CD4-positive, alpha-beta T cell (primary cell): ENCODE measurements at regions not wholly inside any gene's neighbourhood (a gene's known extent, or its start where the extent isn't known, plus 50 kb on each side); places are given as distances from the start of the nearest gene placed in this dataset.

Experiments
- ATAC-seq: fragments of 200-7000 bp; cut with Tn5 transposase; one replicate; pipeline ENCODE4 v1.10.0; 2022; ENCODE audit warnings: mild to moderate bottlenecking; ENCODE audit not compliant: poor library complexity
- CTCF ChIA-PET: fragments of 350-600 bp; sonication (Branson Sonifier 250); formaldehyde crosslinking; loops from one replicate; lab custom pipeline; 2021; ENCODE audit warnings: antibody characterized with exemption, inconsistent platforms; lab: Charles Lee
- POLR2A ChIA-PET: fragments of 350-600 bp; sonication (Branson Sonifier 250); formaldehyde crosslinking; loops from one replicate; lab custom pipeline; 2021; ENCODE audit warnings: antibody characterized with exemption, inconsistent platforms; lab: Charles Lee
- DNase-seq, 14 experiments: peaks; one replicate each; pipeline ENCODE4 v3.0.0-alpha.2; 2013 to 2020; ENCODE audit warnings: mixed read lengths in 2 of 14
- H3K27ac ChIP-seq, 2 donors: one replicate each; pipeline versions ENCODE4 v1.5.1 to v1.7.0; 2013; ENCODE audit warnings: low read length in 2 of 2, low read depth in 1 of 2, mild to moderate bottlenecking in 1 of 2
- H3K27me3 ChIP-seq, 2 experiments: 1 replicate in 1 of 2; 2 replicates in 1 of 2; pipeline versions ENCODE4 v1.6.1 to v1.7.0; 2013; ENCODE audit warnings: low read length in 2 of 2, control low read depth in 1 of 2, mild to moderate bottlenecking in 1 of 2, moderate library complexity in 1 of 2; ENCODE audit not compliant: insufficient read depth in 2 of 2, control insufficient read depth in 1 of 2
- H3K36me3 ChIP-seq: one replicate; pipeline ENCODE4 v1.6.1; 2013; ENCODE audit warnings: low read length, control low read depth; ENCODE audit not compliant: insufficient read depth
- H3K4me1 ChIP-seq: one replicate; pipeline ENCODE4 v1.6.1; 2013; ENCODE audit warnings: low read length, control low read depth; ENCODE audit not compliant: insufficient read depth
- H3K4me3 ChIP-seq: one replicate; pipeline ENCODE4 v1.5.1; 2013; ENCODE audit warnings: mild to moderate bottlenecking, low read length, moderate library complexity
- H3K9me3 ChIP-seq, 2 experiments: 1 replicate in 1 of 2; 2 replicates in 1 of 2; pipeline versions ENCODE4 v1.6.1 to v1.7.0; 2013; ENCODE audit warnings: low read length in 2 of 2, mild to moderate bottlenecking in 2 of 2, control low read depth in 1 of 2, moderate library complexity in 1 of 2; ENCODE audit not compliant: control insufficient read depth in 1 of 2, insufficient read depth in 1 of 2
- H3K27ac Mint-ChIP-seq: one replicate; pipeline ENCODE4 v1.8.0; 2020; ENCODE audit warnings: mixed read lengths
- H3K27me3 Mint-ChIP-seq: one replicate; pipeline ENCODE4 v1.8.0; 2021; ENCODE audit warnings: mixed read lengths
- H3K36me3 Mint-ChIP-seq: one replicate; pipeline ENCODE4 v1.8.0; 2021; ENCODE audit warnings: low read depth, mixed read lengths
- H3K4me1 Mint-ChIP-seq: one replicate; pipeline ENCODE4 v1.8.0; 2021; ENCODE audit warnings: low read depth, mixed read lengths
- H3K4me3 Mint-ChIP-seq: one replicate; pipeline ENCODE4 v1.8.0; 2020; ENCODE audit warnings: mild to moderate bottlenecking, mixed read lengths
- H3K9me3 Mint-ChIP-seq: one replicate; pipeline ENCODE4 v1.8.0; 2020; ENCODE audit warnings: mixed read lengths
- intact Hi-C, 2 experiments: fragments of 100-400 bp; cut with DNase I in 1 of 2; cut with micrococcal nuclease in 1 of 2; formaldehyde crosslinking; loops; one replicate each; pipeline versions ENCODE4 v1.15.1 to v1.9.0; 2023 to 2025; cut with DNase I, micrococcal nuclease
- TF ChIP-seq, protein P1 (sequence below): fragments of 200-600 bp; IDR thresholded peaks from one replicate; pipeline ENCODE4 v1.8.0; 2022; ENCODE audit warnings: antibody characterized with exemption, mild to moderate bottlenecking

DNA sequence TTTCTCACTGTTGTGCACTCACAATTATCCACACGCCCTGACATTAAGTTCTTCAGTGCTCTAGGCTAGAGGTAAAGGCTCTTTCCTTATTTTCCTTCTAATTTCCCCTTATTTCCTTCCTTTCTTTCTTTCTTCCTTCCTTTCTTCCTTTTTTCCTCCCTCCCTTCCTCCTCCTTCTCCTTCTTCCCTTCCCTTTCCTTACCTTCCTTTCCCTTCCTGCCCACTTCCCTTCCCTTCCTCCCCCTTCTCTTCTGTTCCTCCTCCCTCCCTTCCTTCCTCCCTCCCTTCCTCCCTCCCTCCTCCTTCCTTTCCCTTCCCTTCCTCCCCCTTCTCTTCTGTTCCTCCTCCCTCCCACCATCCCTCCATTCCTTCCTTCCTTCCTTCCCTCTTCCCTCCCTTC lies 317.0 kb upstream of the IRX1 start:
- Mint-ChIP-seq H3K27me3 (no peaks in the 10 kb centered on the region), H3K36me3 (no peaks in the 10 kb centered on the region), H3K4me3 (no peak overlapping the region), H3K9me3 (no peaks in the 10 kb centered on the region), H3K4me1 (no peaks in the 10 kb centered on the region), H3K27ac (no peak overlapping the region)
- no peaks in the 10 kb centered on the region for H3K36me3 ChIP-seq
- no peak for ATAC-seq
- H3K27me3 ChIP-seq, result no peaks in the 10 kb centered on the region
- H3K4me1 ChIP-seq, result no peaks in the 10 kb centered on the region
- H3K9me3 ChIP-seq, result peaks cover 0 to 44% of the 10 kb centered on the region in 2 experiments
- ChIA-PET CTCF (no interaction called here), POLR2A (no interaction called here)
- no peak overlapping the region for H3K27ac ChIP-seq
- TF ChIP-seq, protein P1, sequence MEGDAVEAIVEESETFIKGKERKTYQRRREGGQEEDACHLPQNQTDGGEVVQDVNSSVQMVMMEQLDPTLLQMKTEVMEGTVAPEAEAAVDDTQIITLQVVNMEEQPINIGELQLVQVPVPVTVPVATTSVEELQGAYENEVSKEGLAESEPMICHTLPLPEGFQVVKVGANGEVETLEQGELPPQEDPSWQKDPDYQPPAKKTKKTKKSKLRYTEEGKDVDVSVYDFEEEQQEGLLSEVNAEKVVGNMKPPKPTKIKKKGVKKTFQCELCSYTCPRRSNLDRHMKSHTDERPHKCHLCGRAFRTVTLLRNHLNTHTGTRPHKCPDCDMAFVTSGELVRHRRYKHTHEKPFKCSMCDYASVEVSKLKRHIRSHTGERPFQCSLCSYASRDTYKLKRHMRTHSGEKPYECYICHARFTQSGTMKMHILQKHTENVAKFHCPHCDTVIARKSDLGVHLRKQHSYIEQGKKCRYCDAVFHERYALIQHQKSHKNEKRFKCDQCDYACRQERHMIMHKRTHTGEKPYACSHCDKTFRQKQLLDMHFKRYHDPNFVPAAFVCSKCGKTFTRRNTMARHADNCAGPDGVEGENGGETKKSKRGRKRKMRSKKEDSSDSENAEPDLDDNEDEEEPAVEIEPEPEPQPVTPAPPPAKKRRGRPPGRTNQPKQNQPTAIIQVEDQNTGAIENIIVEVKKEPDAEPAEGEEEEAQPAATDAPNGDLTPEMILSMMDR, result no peak
- H3K4me3 ChIP-seq, result no peak overlapping the region
- no peak for DNase-seq
- intact Hi-C loops, result no loop called here

DNA sequence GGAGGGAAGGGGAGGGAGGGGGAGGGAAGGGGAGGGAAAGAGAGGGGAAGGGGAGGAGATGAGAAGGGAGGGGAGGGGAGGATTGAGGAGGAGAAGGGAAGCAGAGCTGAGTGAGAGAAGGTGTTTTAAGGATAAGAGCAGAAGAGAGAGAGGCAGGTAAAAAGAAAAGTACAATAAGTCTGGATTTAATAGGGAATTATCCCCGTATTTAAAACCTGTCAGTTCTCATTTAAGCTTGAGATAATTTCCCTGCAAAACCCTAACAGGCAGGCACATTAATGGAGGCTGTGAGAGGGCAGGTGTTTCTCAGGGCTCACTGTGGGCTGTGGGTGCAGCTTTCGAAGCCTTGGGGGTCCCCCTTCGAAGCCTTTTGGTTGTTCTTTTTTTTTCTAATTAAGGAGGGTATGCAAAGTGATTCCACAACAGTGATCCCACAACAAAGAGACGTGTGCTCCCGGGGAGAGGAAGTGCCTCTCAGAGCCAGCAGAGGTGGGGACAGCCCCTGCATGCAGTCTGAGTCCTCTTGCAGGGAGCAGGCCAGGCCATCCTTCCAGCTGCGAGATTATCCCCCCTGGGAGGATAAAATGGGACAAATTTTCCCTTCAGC lies 317.9 kb upstream of the IRX1 start:
- no peaks in the 10 kb centered on the region for H3K4me1 ChIP-seq
- H3K36me3 ChIP-seq, result no peaks in the 10 kb centered on the region
- TF ChIP-seq, protein P1, result no peak
- no peak for DNase-seq
- no peak overlapping the region for H3K4me3 ChIP-seq
- Mint-ChIP-seq H3K4me1 (no peaks in the 10 kb centered on the region), H3K4me3 (no peak overlapping the region), H3K9me3 (no peaks in the 10 kb centered on the region), H3K36me3 (no peaks in the 10 kb centered on the region), H3K27ac (no peak overlapping the region), H3K27me3 (no peaks in the 10 kb centered on the region)
- intact Hi-C loops, result no loop called here
- ChIA-PET POLR2A (no interaction called here), CTCF (no interaction called here)
- peaks cover 0 to 43% of the 10 kb centered on the region in 2 experiments for H3K9me3 ChIP-seq
- H3K27ac ChIP-seq, result no peak overlapping the region
- H3K27me3 ChIP-seq, result no peaks in the 10 kb centered on the region
- ATAC-seq, result no peak

DNA sequence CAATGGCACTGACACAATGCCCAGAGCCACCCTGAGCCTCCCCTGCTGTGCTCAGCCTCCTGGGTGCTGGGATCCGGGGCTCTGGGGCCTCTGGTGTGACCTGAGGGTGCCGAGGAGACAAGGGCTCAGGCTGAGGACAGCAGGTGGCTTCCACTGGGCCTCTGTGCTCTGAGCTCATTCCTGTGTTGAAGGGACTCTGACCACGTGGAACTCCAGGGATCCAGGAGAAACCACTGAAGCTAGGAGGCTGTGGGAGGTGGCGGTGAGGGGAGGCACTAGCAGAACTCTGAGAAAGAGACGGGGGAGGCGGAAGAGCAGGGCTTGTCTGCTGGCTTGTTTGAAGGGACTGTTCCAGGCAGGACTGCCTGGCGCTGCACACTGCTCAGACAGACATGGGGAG lies 318.7 kb upstream of the IRX1 start:
- CTCF ChIA-PET, result no interaction called here
- ATAC-seq, result no peak
- Histone ChIP-seq H3K36me3 (no peaks in the 10 kb centered on the region), H3K4me3 (no peak overlapping the region), H3K27me3 (no peaks in the 10 kb centered on the region), H3K9me3 (peaks cover 0 to 43% of the 10 kb centered on the region in 2 experiments), H3K4me1 (no peaks in the 10 kb centered on the region), H3K27ac (no peak overlapping the region)
- no peaks in the 10 kb centered on the region for H3K9me3 Mint-ChIP-seq
- no peaks in the 10 kb centered on the region for H3K36me3 Mint-ChIP-seq
- no peaks in the 10 kb centered on the region for H3K4me1 Mint-ChIP-seq
- POLR2A ChIA-PET, result no interaction called here
- no peak overlapping the region for H3K27ac Mint-ChIP-seq
- no peaks in the 10 kb centered on the region for H3K27me3 Mint-ChIP-seq
- no peak overlapping the region for H3K4me3 Mint-ChIP-seq
- intact Hi-C loops, result no loop called here
- TF ChIP-seq, protein P1, result no peak
- no peak for DNase-seq
